ENCODE measurements at regions not wholly inside any gene's neighbourhood (a gene's known extent, or its start where the extent isn't known, plus 50 kb on each side); places are given as distances from the start of the nearest gene placed in this dataset.

DNA sequence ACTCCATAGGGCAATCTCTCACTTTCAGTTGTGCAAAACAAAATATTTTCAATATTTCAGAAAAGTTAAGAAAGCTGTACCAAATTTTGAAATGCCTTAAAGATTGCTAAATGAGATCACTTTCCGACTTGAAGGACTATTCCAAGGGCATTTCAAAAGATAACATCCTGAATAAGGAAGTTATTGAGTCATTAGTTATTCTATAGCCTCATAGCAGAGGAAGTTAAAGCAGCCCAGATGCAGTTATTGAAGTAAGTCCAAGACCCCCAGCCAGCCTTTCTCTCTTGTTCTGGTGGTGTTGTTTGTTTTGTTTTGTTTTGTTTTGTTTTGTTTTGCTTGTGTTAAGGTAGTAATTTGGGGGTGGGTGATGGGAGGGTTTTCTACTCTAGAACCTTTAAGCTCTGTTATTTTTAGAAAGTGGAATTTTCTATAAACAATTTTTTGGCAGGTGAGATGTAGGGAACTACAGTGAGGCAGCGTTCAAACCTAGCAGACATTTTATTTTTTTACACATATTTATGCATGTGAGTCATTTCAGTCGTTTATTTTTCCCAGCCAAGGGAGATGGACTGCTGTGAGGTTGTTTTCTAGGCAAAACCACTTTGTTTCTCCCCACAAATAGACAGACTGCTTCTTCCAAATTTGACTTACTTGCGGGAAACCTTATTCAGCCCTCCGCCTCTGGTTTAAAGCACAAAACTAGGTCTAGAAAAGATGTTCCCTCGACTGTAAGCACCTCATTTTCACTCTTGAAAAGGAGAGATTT, 216.3 kb upstream of the ARPP21 start:
- TF ChIP-seq, protein P1, sequence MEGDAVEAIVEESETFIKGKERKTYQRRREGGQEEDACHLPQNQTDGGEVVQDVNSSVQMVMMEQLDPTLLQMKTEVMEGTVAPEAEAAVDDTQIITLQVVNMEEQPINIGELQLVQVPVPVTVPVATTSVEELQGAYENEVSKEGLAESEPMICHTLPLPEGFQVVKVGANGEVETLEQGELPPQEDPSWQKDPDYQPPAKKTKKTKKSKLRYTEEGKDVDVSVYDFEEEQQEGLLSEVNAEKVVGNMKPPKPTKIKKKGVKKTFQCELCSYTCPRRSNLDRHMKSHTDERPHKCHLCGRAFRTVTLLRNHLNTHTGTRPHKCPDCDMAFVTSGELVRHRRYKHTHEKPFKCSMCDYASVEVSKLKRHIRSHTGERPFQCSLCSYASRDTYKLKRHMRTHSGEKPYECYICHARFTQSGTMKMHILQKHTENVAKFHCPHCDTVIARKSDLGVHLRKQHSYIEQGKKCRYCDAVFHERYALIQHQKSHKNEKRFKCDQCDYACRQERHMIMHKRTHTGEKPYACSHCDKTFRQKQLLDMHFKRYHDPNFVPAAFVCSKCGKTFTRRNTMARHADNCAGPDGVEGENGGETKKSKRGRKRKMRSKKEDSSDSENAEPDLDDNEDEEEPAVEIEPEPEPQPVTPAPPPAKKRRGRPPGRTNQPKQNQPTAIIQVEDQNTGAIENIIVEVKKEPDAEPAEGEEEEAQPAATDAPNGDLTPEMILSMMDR (IDR thresholded peaks at IDR 0.05): no peak
- Histone ChIP-seq H3K9me3 (peaks cover 0 to 2% (median 0%) of the 10 kb centered on the region in 11 donors), H3K36me3 (no peaks in the 10 kb centered on the region), H3K27me3 (no peaks in the 10 kb centered on the region), H3K4me3 (no peak overlapping the region), H3K4me1 (peaks cover 0 to 6% (median 0%) of the 10 kb centered on the region in 9 donors), H3K27ac (no peak overlapping the region)
- DNase-seq (no peak), ATAC-seq (no peak)
- WGBS, 2 donors: 48 to 52% methylated on average over 6 of the region's 6 CpGs
- intact Hi-C loops (cut with DNase I): no loop called here

DNA sequence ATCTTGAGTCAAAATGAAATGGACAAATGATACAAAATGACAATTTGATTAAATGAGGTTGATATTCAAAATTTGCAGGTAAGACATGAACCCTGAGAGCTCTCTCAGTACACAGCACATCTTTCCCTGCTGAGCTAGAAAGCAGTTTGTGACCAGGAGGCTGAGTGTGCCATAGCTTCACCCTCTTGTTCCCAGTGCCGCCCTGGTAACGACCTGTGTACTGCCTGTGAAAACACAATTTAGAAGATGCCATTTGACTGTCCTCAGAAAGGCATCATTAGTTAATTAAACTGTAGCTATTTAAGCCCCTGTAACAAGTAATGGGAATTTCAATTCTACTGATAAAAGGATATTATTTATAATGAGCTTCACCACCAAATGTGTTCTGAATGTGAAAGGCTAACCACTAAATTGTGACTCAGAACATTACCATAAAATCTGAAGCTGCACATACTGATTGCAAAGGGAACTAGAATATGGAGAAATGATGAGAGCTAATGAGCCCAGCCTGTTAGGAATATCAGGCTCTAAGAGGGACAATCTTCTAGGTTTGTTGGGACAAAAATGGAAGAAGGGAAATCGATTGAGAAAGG, 212.9 kb upstream of the ARPP21 start:
- H3K4me3 ChIP-seq: no peak overlapping the region
- H3K4me1 ChIP-seq: peaks cover 0 to 6% (median 0%) of the 10 kb centered on the region in 9 donors
- intact Hi-C loops (cut with DNase I): no loop called here
- H3K36me3 ChIP-seq: no peaks in the 10 kb centered on the region
- H3K27me3 ChIP-seq: no peaks in the 10 kb centered on the region
- no peak for ATAC-seq
- TF ChIP-seq, protein P1 (IDR thresholded peaks at IDR 0.05): no peak
- no peak for DNase-seq
- H3K27ac ChIP-seq: no peak overlapping the region
- peaks cover 0 to 6% (median 0%) of the 10 kb centered on the region in 11 donors for H3K9me3 ChIP-seq
- 90 to 96% methylated on average over 3 of the region's 3 CpGs for WGBS, 2 donors

DNA sequence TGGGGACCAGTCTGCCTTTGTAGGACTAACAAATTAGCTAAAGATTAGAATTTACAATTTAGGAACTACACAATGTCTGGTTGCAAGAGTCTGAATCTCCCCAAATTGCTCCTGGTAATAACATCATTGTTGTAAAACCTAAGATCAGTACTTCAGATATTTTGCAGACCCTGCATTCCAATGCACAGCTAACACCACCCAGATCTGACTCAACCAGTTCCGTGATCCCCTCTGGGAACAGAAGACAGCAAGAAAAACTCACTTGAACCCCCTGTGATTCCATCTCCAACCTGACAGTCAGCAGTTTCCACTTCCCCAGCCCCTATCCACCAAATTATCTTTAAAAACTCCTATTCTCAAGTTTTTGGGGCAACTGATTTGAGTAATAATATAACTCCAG, 201.9 kb upstream of the ARPP21 start:
- Histone ChIP-seq H3K27ac (no peak overlapping the region), H3K27me3 (no peaks in the 10 kb centered on the region), H3K36me3 (no peaks in the 10 kb centered on the region), H3K4me1 (no peaks in the 10 kb centered on the region), H3K9me3 (peaks cover 0 to 10% (median 0%) of the 10 kb centered on the region in 11 donors), H3K4me3 (no peak overlapping the region)
- 96 to 98% methylated on average over 1 of the region's 1 CpG for WGBS, 2 donors
- DNase-seq: no peak
- TF ChIP-seq, protein P1 (IDR thresholded peaks at IDR 0.05): no peak
- intact Hi-C loops (cut with DNase I): no loop called here
- no peak for ATAC-seq

DNA sequence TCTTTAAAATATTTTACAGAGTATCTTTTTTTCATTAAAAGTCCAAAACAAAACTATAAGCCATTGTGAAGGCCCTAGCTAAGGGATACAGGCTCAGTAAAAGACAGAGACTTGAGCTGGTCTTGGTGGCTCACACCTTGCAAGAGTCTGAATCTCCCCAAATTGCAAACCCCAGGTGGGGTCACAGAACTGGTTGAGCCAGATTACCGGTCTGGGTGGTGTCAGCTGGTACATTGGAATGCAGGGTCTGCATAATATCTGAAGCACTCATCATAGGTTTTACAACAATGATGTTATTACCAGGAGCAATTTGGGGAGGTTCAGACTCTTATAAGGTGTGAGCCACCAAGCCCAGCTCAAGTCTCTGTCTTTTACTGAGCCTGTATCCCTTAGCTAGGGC, 201.2 kb upstream of the ARPP21 start:
- Histone ChIP-seq H3K27me3 (no peaks in the 10 kb centered on the region), H3K36me3 (no peaks in the 10 kb centered on the region), H3K4me3 (no peak overlapping the region), H3K9me3 (peaks cover 0 to 10% (median 0%) of the 10 kb centered on the region in 11 donors), H3K4me1 (no peaks in the 10 kb centered on the region), H3K27ac (no peak overlapping the region)
- intact Hi-C loops (cut with DNase I): no loop called here
- TF ChIP-seq, protein P1 (IDR thresholded peaks at IDR 0.05): no peak
- DNase-seq (no peak), ATAC-seq (no peak)
- 73 to 75% methylated on average over 1 of the region's 1 CpG for WGBS, 2 donors

Measured in heart right ventricle (tissue), 16 donors.